Endothelial cell of umbilical vein (primary cell): ENCODE measurements at regions not wholly inside any gene's neighbourhood (a gene's known extent, or its start where the extent isn't known, plus 50 kb on each side); places are given as distances from the start of the nearest gene placed in this dataset.
A peak's percentile ranks its signal among the peaks of the same experiment; 100 is the strongest.

Experiments used
- BruUV-seq: library from RNA; stranded (reverse); fragments of 400-500 nt; replicated peaks from 2 replicates; lab custom pipeline; 2021; lab: Mats Ljungman, UMichigan
- CTCF ChIA-PET: fragments of 300-600, 350-600 bp; sonication (Branson Sonifier 250); formaldehyde crosslinking; loops from one replicate; lab custom pipeline; 2021; ENCODE audit warnings: antibody characterized with exemption, inconsistent platforms; lab: Charles Lee
- POLR2A ChIA-PET: fragments of 300-600, 350-600 bp; sonication (Branson Sonifier 250); formaldehyde crosslinking; loops from one replicate; lab custom pipeline; 2021; ENCODE audit warnings: antibody characterized with exemption, inconsistent platforms; lab: Charles Lee
- DNase-seq: peaks from one replicate; pipeline ENCODE4 v3.0.0-alpha.2; 2011; ENCODE audit warnings: low read depth, low spot score
- FAIRE-seq: peaks from 2 replicates; lab custom pipeline; 2011; peaks lifted over from hg19 to GRCh38; lab: Jason Lieb, UNC
- H2AFZ ChIP-seq: 2 replicates; pipeline ENCODE4 v1.6.0; 2012; ENCODE audit warnings: low read depth, low read length, control low read depth, inconsistent platforms
- H3K27ac ChIP-seq: 2 replicates; pipeline ENCODE4 v1.5.1; 2011; ENCODE audit warnings: low read depth, mild to moderate bottlenecking, control low read depth, low read length, moderate library complexity; ENCODE audit not compliant: insufficient read depth
- H3K27me3 ChIP-seq, 2 experiments: 2 replicates each; pipeline versions ENCODE4 v1.6.0 to v1.6.1; 2011; ENCODE audit warnings: low read length in 2 of 2, mixed read lengths in 1 of 2; ENCODE audit not compliant: control insufficient read depth in 2 of 2, insufficient read depth in 2 of 2
- H3K36me3 ChIP-seq, 2 experiments: 2 replicates in 1 of 2; 3 replicates in 1 of 2; pipeline ENCODE4 v1.5.1; 2011; ENCODE audit warnings: low read length in 2 of 2, mild to moderate bottlenecking in 1 of 2, moderate library complexity in 1 of 2; ENCODE audit not compliant: control insufficient read depth in 2 of 2, insufficient read depth in 2 of 2; ENCODE audit errors: extremely low read depth in 1 of 2
- H3K4me1 ChIP-seq: 3 replicates; pipeline ENCODE4 v1.5.1; 2011; ENCODE audit warnings: mild to moderate bottlenecking, low read length; ENCODE audit not compliant: control insufficient read depth, insufficient read depth; ENCODE audit errors: extremely low read depth
- H3K4me2 ChIP-seq: 2 replicates; pipeline ENCODE4 v1.6.1; 2011; ENCODE audit warnings: low read length, control low read depth, mixed read lengths; ENCODE audit not compliant: insufficient read depth
- H3K4me3 ChIP-seq, 3 experiments: fragments of 200-600 bp in 1 of 3; sonication (generic), shearing (Covaris generic) in 1 of 3; replicated peaks in 1 of 3; 2 replicates each; pipeline ENCODE4 v1.5.1; 2011 to 2016; ENCODE audit warnings: control low read depth in 3 of 3, low read length in 3 of 3, mild to moderate bottlenecking in 2 of 3, inconsistent platforms in 1 of 3, low read depth in 1 of 3, moderate library complexity in 1 of 3; ENCODE audit not compliant: insufficient read depth in 1 of 3
- H3K79me2 ChIP-seq: 2 replicates; pipeline ENCODE4 v1.6.0; 2012; ENCODE audit warnings: low read length, inconsistent platforms; ENCODE audit not compliant: control insufficient read depth, insufficient read depth
- H3K9ac ChIP-seq: replicated peaks from 2 replicates; pipeline ENCODE3; 2011; ENCODE audit warnings: low read length, control low read depth; ENCODE audit not compliant: insufficient read depth; ENCODE audit errors: extremely low read depth
- H3K9me1 ChIP-seq: replicated peaks from 3 replicates; pipeline ENCODE4 v1.6.0; 2011; ENCODE audit warnings: mild to moderate bottlenecking, low read length; ENCODE audit not compliant: control insufficient read depth, insufficient read depth; ENCODE audit errors: extremely low read depth
- H3K9me3 ChIP-seq: replicated peaks from 2 replicates; pipeline ENCODE4 v1.5.1; 2012; ENCODE audit warnings: low read length, inconsistent platforms; ENCODE audit not compliant: control insufficient read depth, insufficient read depth
- H4K20me1 ChIP-seq: replicated peaks from 2 replicates; pipeline ENCODE3; 2011; ENCODE audit warnings: mild to moderate bottlenecking, low read length; ENCODE audit not compliant: control insufficient read depth, insufficient read depth; ENCODE audit errors: extremely low read depth
- EZH2 ChIP-seq: IDR thresholded peaks from 2 replicates; pipeline ENCODE4 v1.6.1; 2012; ENCODE audit warnings: borderline replicate concordance, low read depth, mild to moderate bottlenecking, moderate library complexity, low read length, inconsistent platforms; ENCODE audit not compliant: severe bottlenecking
- FOS ChIP-seq: IDR thresholded peaks from 2 replicates; pipeline ENCODE4 v1.6.1; 2011; ENCODE audit warnings: mild to moderate bottlenecking, low read length, moderate library complexity, borderline replicate concordance; ENCODE audit not compliant: insufficient read depth
- GATA2 ChIP-seq: IDR thresholded peaks from 2 replicates; pipeline ENCODE4 v1.7.0; 2011; ENCODE audit warnings: low read depth, mild to moderate bottlenecking, moderate library complexity, mixed read lengths, low read length; ENCODE audit not compliant: insufficient read length, insufficient read depth
- JUN ChIP-seq: IDR thresholded peaks from 2 replicates; pipeline ENCODE4 v1.6.1; 2011; ENCODE audit warnings: borderline replicate concordance, low read depth; ENCODE audit not compliant: insufficient read length, insufficient read depth
- MYC ChIP-seq: IDR thresholded peaks from one replicate; pipeline ENCODE4 v1.6.1; 2011; ENCODE audit warnings: mild to moderate bottlenecking, low read depth, low read length
- POLR2A ChIP-seq: IDR thresholded peaks from 2 replicates; pipeline ENCODE4 v1.6.1; 2012; ENCODE audit warnings: low read depth, mild to moderate bottlenecking, control low read depth, low read length
- POLR2AphosphoS5 ChIP-seq: IDR thresholded peaks from 2 replicates; pipeline ENCODE4 v1.6.1; 2012; ENCODE audit warnings: low read depth, mild to moderate bottlenecking, control low read depth, low read length, moderate library complexity; ENCODE audit not compliant: insufficient read depth
- dilution Hi-C: fragments of 300-500 bp; cut with MboI; formaldehyde crosslinking; loops from one replicate; pipeline ENCODE4 v1.15.0; 2019; ENCODE audit warnings: low sequenced_read_pairs; ENCODE audit not compliant: extremely low pct_ligation_motif_present
- intact Hi-C: fragments of 100-400 bp; cut with micrococcal nuclease; formaldehyde crosslinking; loops from one replicate; pipeline ENCODE4 v1.10.0; 2022
- TF ChIP-seq, protein P1 (sequence below): IDR thresholded peaks from 2 replicates; pipeline ENCODE4 v1.6.1; 2011; ENCODE audit not compliant: insufficient read depth, insufficient read length
- TF ChIP-seq, protein P2 (sequence below), 2 donors: IDR thresholded peaks; 1 replicate in 1 of 2; 2 replicates in 1 of 2; pipeline ENCODE4 v1.5.1; 2011; ENCODE audit warnings: low read length in 2 of 2, mild to moderate bottlenecking in 2 of 2, moderate library complexity in 2 of 2, control low read depth in 1 of 2, inconsistent platforms in 1 of 2, low read depth in 1 of 2; ENCODE audit not compliant: insufficient read depth in 1 of 2; ENCODE audit errors: extremely low read depth in 1 of 2

DNA sequence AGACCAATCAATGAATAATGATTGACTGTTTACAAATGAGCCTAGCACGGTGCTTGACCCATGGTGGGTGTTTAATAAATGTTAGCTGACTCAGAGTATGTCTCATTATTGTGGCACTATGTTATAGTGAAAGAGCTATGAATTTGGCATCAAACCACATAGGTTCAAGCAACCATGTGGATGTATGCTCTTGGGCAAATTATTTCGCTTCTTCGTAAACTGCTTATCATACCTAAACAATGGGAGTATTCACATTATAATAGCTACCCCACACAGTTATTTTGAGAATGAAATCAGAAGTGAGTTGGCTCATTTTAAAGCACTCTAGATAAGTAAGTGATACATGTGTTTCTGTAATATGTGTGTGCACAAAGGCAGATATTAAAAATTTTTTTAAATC, 118.7 kb upstream of the HSD17B12 start:
- H3K27me3 ChIP-seq = peaks cover 32 to 38% of the 10 kb centered on the region in 2 experiments
- FAIRE-seq = no peak
- no TSS peak for BruUV-seq
- intact Hi-C loops (no loop called here), dilution Hi-C loops (no loop called here)
- H3K4me1 ChIP-seq = no peaks in the 10 kb centered on the region
- H3K36me3 ChIP-seq = no peaks in the 10 kb centered on the region
- no peak overlapping the region for H3K4me3 ChIP-seq
- no peak overlapping the region for H3K4me2 ChIP-seq
- H3K9me1 ChIP-seq = no peaks in the 10 kb centered on the region
- no peak overlapping the region for H2AFZ ChIP-seq
- H4K20me1 ChIP-seq = no peaks in the 10 kb centered on the region
- ChIA-PET CTCF (interaction anchor here (1.1 to 1.2 kb wide), 4 partner anchors 11 to 290 kb away, joined by 3 to 5 read pairs (median 4); no protein-coding TSS in a partner anchor), POLR2A (no interaction called here)
- DNase-seq = no peak
- H3K79me2 ChIP-seq = no peaks in the 10 kb centered on the region
- TF ChIP-seq, protein P1, sequence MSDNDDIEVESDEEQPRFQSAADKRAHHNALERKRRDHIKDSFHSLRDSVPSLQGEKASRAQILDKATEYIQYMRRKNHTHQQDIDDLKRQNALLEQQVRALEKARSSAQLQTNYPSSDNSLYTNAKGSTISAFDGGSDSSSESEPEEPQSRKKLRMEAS = no peak
- TF ChIP-seq POLR2A (no peak), JUN (no peak), POLR2AphosphoS5 (no peak), MYC (no peak), EZH2 (no peak), GATA2 (no peak)
- H3K9me3 ChIP-seq = no peaks in the 10 kb centered on the region
- H3K9ac ChIP-seq = no peak overlapping the region
- no peak overlapping the region for H3K27ac ChIP-seq

DNA sequence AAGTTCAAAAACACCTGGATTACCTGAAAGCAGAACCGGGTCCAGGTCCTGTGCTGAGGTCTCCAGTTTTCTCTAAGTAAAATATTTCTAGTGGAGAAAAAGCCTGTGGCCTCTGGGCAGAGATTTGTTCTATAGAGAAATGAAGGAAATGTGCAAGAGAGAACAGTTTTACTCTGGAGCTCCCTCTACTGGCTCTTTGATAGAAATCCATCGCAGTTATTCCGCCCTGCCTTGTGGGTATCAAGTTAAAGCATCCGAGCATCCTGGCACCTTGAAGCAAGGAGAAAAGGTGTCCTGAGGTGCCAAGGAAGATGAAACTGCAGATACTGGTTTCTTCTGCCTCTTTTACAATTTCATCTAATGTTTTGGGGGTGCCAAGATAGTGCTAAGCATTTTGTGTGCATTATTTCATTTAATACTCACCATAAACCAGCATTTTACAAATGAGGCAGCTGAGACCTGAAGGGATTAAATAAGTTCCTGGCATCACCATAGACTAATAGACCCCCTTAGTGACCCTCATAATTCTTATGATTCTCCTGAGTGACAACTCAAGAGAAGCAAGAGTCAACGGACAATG, 113.1 kb upstream of the HSD17B12 start:
- FAIRE-seq = peak; percentile 91
- Histone ChIP-seq H3K79me2 (no peaks in the 10 kb centered on the region), H3K4me1 (no peaks in the 10 kb centered on the region), H3K27ac (no peak overlapping the region), H3K36me3 (no peaks in the 10 kb centered on the region), H4K20me1 (no peaks in the 10 kb centered on the region), H3K9me3 (no peaks in the 10 kb centered on the region), H2AFZ (no peak overlapping the region), H3K4me3 (no peak overlapping the region), H3K9me1 (no peaks in the 10 kb centered on the region), H3K27me3 (peaks cover 18 to 19% of the 10 kb centered on the region in 2 experiments), H3K4me2 (no peak overlapping the region), H3K9ac (no peak overlapping the region)
- dilution Hi-C loops (no loop called here), intact Hi-C loops (no loop called here)
- peak; percentile 49 for DNase-seq
- ChIA-PET POLR2A (interaction anchor here (0.6 kb wide), 1 partner anchor 307 kb away, joined by 3 read pairs; no protein-coding TSS in a partner anchor), CTCF (interaction anchor here (0.6 to 3.8 kb wide), 29 partner anchors 10 to 299 kb away, joined by 3 to 39 read pairs (median 4); no protein-coding TSS in a partner anchor)
- BruUV-seq = no TSS peak
- TF ChIP-seq, protein P2, sequence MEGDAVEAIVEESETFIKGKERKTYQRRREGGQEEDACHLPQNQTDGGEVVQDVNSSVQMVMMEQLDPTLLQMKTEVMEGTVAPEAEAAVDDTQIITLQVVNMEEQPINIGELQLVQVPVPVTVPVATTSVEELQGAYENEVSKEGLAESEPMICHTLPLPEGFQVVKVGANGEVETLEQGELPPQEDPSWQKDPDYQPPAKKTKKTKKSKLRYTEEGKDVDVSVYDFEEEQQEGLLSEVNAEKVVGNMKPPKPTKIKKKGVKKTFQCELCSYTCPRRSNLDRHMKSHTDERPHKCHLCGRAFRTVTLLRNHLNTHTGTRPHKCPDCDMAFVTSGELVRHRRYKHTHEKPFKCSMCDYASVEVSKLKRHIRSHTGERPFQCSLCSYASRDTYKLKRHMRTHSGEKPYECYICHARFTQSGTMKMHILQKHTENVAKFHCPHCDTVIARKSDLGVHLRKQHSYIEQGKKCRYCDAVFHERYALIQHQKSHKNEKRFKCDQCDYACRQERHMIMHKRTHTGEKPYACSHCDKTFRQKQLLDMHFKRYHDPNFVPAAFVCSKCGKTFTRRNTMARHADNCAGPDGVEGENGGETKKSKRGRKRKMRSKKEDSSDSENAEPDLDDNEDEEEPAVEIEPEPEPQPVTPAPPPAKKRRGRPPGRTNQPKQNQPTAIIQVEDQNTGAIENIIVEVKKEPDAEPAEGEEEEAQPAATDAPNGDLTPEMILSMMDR (IDR thresholded peaks at IDR 0.05; ENCODE audit: extremely low read depth in 1 of 2, insufficient read depth in 1 of 2, low read depth in 1 of 2, low read length in 2 of 2) = peak; percentile 58 to 77
- TF ChIP-seq FOS = no peak
